Loucy (cell line): ENCODE measurements at regions not wholly inside any gene's neighbourhood (a gene's known extent, or its start where the extent isn't known, plus 50 kb on each side); places are given as distances from the start of the nearest gene placed in this dataset.

Source experiments
- H2AFZ ChIP-seq: fragments of 200-600 bp; sonication (generic); 2 replicates; pipeline ENCODE4 v1.6.0; 2016; ENCODE audit warnings: antibody characterized with exemption, mild to moderate bottlenecking, low read length, moderate library complexity
- H3F3A ChIP-seq: fragments of 200-600 bp; 2 replicates; pipeline ENCODE4 v1.6.0; 2016; ENCODE audit warnings: antibody characterized with exemption, low read depth, mild to moderate bottlenecking
- H3K27me3 ChIP-seq: fragments of 200-600 bp; sonication (generic); 2 replicates; pipeline ENCODE4 v1.6.1; 2014; ENCODE audit warnings: low read length, mild to moderate bottlenecking; ENCODE audit not compliant: insufficient read depth, poor library complexity, severe bottlenecking
- H3K36me3 ChIP-seq: fragments of 200-600 bp; sonication (generic); 2 replicates; pipeline ENCODE4 v1.6.1; 2016; ENCODE audit warnings: low read length; ENCODE audit not compliant: insufficient read depth
- H3K4me1 ChIP-seq: fragments of 200-600 bp; sonication (generic); 2 replicates; pipeline ENCODE4 v1.5.1; 2014; ENCODE audit warnings: low read length, mild to moderate bottlenecking; ENCODE audit not compliant: insufficient read depth, poor library complexity, severe bottlenecking
- H3K4me2 ChIP-seq: fragments of 200-600 bp; sonication (generic); 2 replicates; pipeline ENCODE4 v1.6.0; 2014; ENCODE audit warnings: antibody characterized with exemption, low read length, low read depth, mild to moderate bottlenecking; ENCODE audit not compliant: poor library complexity, severe bottlenecking
- H3K4me3 ChIP-seq: fragments of 200-600 bp; sonication (generic); 2 replicates; pipeline ENCODE4 v1.5.1; 2014; ENCODE audit warnings: low read length, mild to moderate bottlenecking, mixed read lengths; ENCODE audit not compliant: poor library complexity, severe bottlenecking
- H3K79me2 ChIP-seq: fragments of 200-600 bp; sonication (generic); 2 replicates; pipeline ENCODE4 v1.6.1; 2014; ENCODE audit warnings: low read length; ENCODE audit not compliant: insufficient read depth
- H3K9ac ChIP-seq: fragments of 200-600 bp; sonication (generic); 2 replicates; pipeline ENCODE4 v1.6.0; 2014; ENCODE audit warnings: mild to moderate bottlenecking, low read depth, low read length, moderate library complexity; ENCODE audit not compliant: poor library complexity, severe bottlenecking
- H3K9me2 ChIP-seq: fragments of 200-600 bp; sonication (generic); replicated peaks from 2 replicates; pipeline ENCODE4 v1.6.1; 2016; ENCODE audit warnings: low read depth, low read length, mixed read lengths
- H3K9me3 ChIP-seq: fragments of 200-600 bp; sonication (generic); 2 replicates; pipeline ENCODE4 v1.6.1; 2014; ENCODE audit warnings: mild to moderate bottlenecking, antibody characterized with exemption, low read length, low read depth; ENCODE audit not compliant: insufficient read depth
- H4K20me1 ChIP-seq: fragments of 200-600 bp; sonication (generic); 2 replicates; pipeline ENCODE4 v1.6.0; 2014; ENCODE audit warnings: antibody characterized with exemption, low read length, mild to moderate bottlenecking; ENCODE audit not compliant: insufficient read depth, poor library complexity, severe bottlenecking
- EZH2phosphoT487 ChIP-seq: fragments of 200-600 bp; IDR thresholded peaks from 2 replicates; pipeline ENCODE4 v1.6.1; 2018; ENCODE audit warnings: antibody characterized with exemption, mild to moderate bottlenecking, moderate library complexity, borderline replicate concordance
- TF ChIP-seq, protein P1 (sequence below): fragments of 200-600 bp; sonication (generic); conservative IDR thresholded peaks from 2 replicates; pipeline ENCODE4 v1.5.1; 2014; ENCODE audit warnings: mild to moderate bottlenecking, antibody characterized with exemption, low read length

DNA sequence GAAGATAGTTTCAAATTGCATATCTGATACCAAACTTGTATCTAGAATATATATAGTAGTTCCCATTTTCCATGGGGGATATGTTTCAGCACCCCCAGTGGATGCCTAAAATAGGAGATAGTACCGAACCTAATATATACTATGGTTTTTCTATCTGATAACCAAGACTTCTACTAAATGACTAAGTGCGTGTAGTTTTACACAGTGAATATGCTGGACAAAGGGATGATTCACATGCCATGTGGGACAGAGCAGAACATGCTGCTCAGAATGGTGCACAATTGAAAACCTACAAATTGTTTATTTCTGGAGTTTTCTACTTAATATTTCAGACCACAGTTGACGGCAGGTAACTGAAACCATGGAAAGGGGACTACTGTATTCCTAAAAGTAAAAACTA, 73.4 kb upstream of the TP63 start:
- H3K4me3 ChIP-seq: no peak overlapping the region
- H3K9me2 ChIP-seq: no peaks in the 10 kb centered on the region
- no peaks in the 10 kb centered on the region for H3K27me3 ChIP-seq
- H3K4me2 ChIP-seq: no peak overlapping the region
- no peaks in the 10 kb centered on the region for H4K20me1 ChIP-seq
- H3K9me3 ChIP-seq: peaks cover 3% of the 10 kb centered on the region; the same call in 1 of the 2 replicates
- no peak overlapping the region for H2AFZ ChIP-seq
- H3K9ac ChIP-seq: no peak overlapping the region
- no peaks in the 10 kb centered on the region for H3K36me3 ChIP-seq
- H3K4me1 ChIP-seq: no peaks in the 10 kb centered on the region
- TF ChIP-seq, protein P1, sequence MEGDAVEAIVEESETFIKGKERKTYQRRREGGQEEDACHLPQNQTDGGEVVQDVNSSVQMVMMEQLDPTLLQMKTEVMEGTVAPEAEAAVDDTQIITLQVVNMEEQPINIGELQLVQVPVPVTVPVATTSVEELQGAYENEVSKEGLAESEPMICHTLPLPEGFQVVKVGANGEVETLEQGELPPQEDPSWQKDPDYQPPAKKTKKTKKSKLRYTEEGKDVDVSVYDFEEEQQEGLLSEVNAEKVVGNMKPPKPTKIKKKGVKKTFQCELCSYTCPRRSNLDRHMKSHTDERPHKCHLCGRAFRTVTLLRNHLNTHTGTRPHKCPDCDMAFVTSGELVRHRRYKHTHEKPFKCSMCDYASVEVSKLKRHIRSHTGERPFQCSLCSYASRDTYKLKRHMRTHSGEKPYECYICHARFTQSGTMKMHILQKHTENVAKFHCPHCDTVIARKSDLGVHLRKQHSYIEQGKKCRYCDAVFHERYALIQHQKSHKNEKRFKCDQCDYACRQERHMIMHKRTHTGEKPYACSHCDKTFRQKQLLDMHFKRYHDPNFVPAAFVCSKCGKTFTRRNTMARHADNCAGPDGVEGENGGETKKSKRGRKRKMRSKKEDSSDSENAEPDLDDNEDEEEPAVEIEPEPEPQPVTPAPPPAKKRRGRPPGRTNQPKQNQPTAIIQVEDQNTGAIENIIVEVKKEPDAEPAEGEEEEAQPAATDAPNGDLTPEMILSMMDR: no peak
- no peak for TF ChIP-seq EZH2phosphoT487
- no peaks in the 10 kb centered on the region for H3K79me2 ChIP-seq
- H3F3A ChIP-seq: no peaks in the 10 kb centered on the region

DNA sequence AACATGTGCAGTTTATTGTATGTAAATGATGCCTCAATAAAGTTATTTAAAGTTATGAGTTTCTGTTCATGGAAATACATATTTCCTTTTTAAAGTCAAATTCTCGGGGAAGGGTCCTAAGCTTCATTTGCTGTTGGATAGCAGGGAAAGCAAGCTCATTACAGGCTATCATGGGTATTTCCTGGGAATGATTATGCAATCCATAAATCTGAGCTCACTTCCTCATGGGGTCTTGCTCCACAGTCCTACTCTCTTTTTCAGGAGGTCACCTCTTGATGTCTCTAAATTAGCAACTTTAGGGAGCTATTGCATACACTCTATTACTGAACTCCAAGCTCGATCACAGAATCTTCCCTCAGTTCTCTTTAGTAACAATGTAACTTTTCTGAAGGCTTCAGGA, 69.9 kb upstream of the TP63 start:
- H3K4me2 ChIP-seq: no peak overlapping the region
- H3F3A ChIP-seq: no peaks in the 10 kb centered on the region
- no peak overlapping the region for H3K9ac ChIP-seq
- peaks cover 15% of the 10 kb centered on the region for H3K4me1 ChIP-seq
- TF ChIP-seq, protein P1: no peak
- no peak for TF ChIP-seq EZH2phosphoT487
- H3K27me3 ChIP-seq: no peaks in the 10 kb centered on the region
- no peaks in the 10 kb centered on the region for H3K9me2 ChIP-seq
- H3K79me2 ChIP-seq: no peaks in the 10 kb centered on the region
- H3K4me3 ChIP-seq: no peak overlapping the region
- H4K20me1 ChIP-seq: no peaks in the 10 kb centered on the region
- peaks cover 3% of the 10 kb centered on the region; the same call in 1 of the 2 replicates for H3K9me3 ChIP-seq
- H3K36me3 ChIP-seq: no peaks in the 10 kb centered on the region
- H2AFZ ChIP-seq: no peak overlapping the region

DNA sequence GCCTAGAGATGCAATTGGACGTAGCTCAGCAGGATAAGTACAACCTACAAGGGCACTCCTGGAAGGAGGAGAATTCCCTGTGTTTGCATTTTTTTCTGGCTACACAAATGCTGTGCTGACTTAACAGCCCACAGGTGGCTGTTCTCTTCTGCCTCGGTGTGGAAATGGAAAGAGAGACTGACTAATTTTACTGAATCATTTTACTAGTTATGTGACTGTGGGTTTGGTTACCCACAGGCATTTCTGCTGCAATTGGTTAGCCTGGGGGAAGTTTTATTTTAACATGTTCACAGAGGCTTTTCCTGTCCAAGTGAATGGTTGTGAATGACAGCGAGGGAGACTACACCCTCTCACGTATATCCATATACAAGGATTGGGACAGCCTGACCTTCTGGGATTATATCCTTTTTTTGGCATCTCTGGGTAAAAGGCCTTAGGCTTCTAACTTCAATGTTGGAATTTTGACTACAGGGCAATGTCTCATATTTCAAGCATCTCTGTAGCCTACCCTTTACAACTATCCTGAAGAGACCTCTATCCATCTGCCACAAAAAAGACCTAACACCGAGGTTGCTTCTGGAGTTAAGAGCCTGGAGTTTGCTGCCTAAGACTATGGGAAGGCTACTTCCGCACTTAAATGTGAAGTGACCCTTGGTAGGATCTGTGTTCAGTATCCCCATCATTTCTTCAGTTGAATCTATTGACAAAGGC, 67.2 kb upstream of the TP63 start:
- no peaks in the 10 kb centered on the region for H3K9me3 ChIP-seq
- no peak overlapping the region; the same call in 1 of the 2 replicates for H2AFZ ChIP-seq
- no peaks in the 10 kb centered on the region for H4K20me1 ChIP-seq
- no peaks in the 10 kb centered on the region for H3K79me2 ChIP-seq
- H3K27me3 ChIP-seq: no peaks in the 10 kb centered on the region
- H3K9me2 ChIP-seq: no peaks in the 10 kb centered on the region
- H3K4me2 ChIP-seq: peak overlapping the region; percentile 44
- H3K36me3 ChIP-seq: no peaks in the 10 kb centered on the region
- no peak overlapping the region for H3K4me3 ChIP-seq
- H3K9ac ChIP-seq: no peak overlapping the region
- H3F3A ChIP-seq: no peaks in the 10 kb centered on the region
- peaks cover 34% of the 10 kb centered on the region for H3K4me1 ChIP-seq
- TF ChIP-seq, protein P1: no peak
- no peak for TF ChIP-seq EZH2phosphoT487
